AG04449 (cell line): ENCODE measurements at regions not wholly inside any gene's neighbourhood (a gene's known extent, or its start where the extent isn't known, plus 50 kb on each side); places are given as distances from the start of the nearest gene placed in this dataset.

Source experiments
- CTCF ChIA-PET: fragments of 350-600 bp; formaldehyde crosslinking; extraction: SDS; loops from one replicate; lab custom pipeline; 2021; ENCODE audit warnings: antibody characterized with exemption; lab: Yijun Ruan, JAX
- POLR2A ChIA-PET: fragments of 400-600, 350-600 bp; formaldehyde crosslinking; extraction: SDS; loops from one replicate; lab custom pipeline; 2020; ENCODE audit warnings: antibody characterized with exemption, inconsistent platforms; lab: Yijun Ruan, JAX
- DNase-seq: peaks from one replicate; pipeline ENCODE4 v3.0.0-alpha.2; 2010; ENCODE audit warnings: low read depth, low spot score
- H3K4me3 ChIP-seq: 2 replicates; pipeline ENCODE4 v1.5.1; 2011; ENCODE audit warnings: low read depth, mild to moderate bottlenecking, control low read depth, low read length
- TF ChIP-seq, protein P1 (sequence below): IDR thresholded peaks from one replicate; pipeline ENCODE4 v1.5.1; 2011; ENCODE audit warnings: mild to moderate bottlenecking, moderate library complexity, low read length, control low read depth, inconsistent platforms; ENCODE audit not compliant: insufficient read depth; ENCODE audit errors: missing control alignments

- TF ChIP-seq, protein P1, sequence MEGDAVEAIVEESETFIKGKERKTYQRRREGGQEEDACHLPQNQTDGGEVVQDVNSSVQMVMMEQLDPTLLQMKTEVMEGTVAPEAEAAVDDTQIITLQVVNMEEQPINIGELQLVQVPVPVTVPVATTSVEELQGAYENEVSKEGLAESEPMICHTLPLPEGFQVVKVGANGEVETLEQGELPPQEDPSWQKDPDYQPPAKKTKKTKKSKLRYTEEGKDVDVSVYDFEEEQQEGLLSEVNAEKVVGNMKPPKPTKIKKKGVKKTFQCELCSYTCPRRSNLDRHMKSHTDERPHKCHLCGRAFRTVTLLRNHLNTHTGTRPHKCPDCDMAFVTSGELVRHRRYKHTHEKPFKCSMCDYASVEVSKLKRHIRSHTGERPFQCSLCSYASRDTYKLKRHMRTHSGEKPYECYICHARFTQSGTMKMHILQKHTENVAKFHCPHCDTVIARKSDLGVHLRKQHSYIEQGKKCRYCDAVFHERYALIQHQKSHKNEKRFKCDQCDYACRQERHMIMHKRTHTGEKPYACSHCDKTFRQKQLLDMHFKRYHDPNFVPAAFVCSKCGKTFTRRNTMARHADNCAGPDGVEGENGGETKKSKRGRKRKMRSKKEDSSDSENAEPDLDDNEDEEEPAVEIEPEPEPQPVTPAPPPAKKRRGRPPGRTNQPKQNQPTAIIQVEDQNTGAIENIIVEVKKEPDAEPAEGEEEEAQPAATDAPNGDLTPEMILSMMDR = no peak
- no peak overlapping the region for H3K4me3 ChIP-seq
- no peak for DNase-seq
- CTCF ChIA-PET = no interaction called here
- POLR2A ChIA-PET = no interaction called here
These were observed 915.5 kb downstream of the KCNJ2 start for GRCh38 chr17:71084838-71085237.

DNA sequence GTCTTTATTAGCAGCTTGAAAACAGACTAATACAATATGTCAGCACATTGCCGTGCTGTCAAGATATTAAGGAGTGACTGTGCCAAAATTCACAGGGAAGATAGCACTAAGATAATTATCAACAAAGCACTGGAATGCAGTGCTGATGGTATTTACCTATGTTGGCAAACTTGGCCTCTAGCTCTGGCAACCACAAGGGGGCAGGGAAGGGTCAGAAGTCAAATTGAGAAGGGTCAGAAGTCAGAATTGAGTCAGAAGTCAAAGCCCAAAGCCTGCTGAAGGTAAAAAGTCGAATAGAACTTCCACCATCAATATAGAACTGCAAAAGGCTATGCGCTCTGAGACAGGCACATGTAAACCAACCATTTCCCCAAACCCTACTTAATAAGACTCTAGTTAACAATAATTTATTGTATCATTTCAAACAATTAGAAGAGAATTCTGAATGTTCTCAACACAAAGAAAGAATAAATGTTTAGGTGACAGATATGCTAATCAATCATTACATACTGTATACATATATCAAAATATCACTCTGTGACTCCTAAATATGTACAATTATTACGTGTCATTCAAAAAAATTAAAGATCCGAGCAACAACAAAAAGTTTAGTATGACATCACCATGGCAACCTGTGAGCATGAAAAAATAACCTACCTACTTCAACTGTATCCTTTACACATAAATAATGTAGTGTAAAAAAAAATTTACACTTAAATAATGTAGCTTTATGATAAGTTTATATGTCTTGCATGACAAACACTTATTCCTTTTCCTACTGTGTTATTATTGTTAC is 916.1 kb downstream of the KCNJ2 start:
- POLR2A ChIA-PET = no interaction called here
- TF ChIP-seq, protein P1 = no peak
- no peak for DNase-seq
- CTCF ChIA-PET = no interaction called here
- no peak overlapping the region for H3K4me3 ChIP-seq

DNA sequence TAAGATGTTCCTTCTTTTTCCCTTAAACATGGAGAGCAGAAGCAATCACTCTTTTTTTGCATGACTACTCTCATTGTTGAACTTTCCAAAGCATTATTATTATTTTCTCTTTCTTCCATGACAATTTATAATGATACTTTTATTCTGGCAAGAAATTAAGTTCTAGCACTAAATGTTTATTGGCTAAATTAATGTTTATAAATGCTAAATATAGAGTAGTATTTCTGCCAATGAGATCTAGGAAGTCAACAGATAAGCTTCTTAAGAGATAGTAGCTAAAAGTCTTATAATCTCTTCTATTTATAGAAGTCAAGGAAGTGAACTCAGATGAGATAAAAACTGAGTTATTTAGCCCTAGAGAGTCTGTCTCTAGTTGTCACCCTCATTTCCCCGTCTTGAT is 920.1 kb downstream of the KCNJ2 start:
- no peak for DNase-seq
- POLR2A ChIA-PET = no interaction called here
- TF ChIP-seq, protein P1 = no peak
- no peak overlapping the region for H3K4me3 ChIP-seq
- CTCF ChIA-PET = no interaction called here

- ChIA-PET CTCF (no interaction called here), POLR2A (no interaction called here)
- TF ChIP-seq, protein P1 = no peak
- H3K4me3 ChIP-seq = no peak overlapping the region
- no peak for DNase-seq
These were observed 928.7 kb downstream of the KCNJ2 start for GRCh38 chr17:71098071-71098470.

DNA sequence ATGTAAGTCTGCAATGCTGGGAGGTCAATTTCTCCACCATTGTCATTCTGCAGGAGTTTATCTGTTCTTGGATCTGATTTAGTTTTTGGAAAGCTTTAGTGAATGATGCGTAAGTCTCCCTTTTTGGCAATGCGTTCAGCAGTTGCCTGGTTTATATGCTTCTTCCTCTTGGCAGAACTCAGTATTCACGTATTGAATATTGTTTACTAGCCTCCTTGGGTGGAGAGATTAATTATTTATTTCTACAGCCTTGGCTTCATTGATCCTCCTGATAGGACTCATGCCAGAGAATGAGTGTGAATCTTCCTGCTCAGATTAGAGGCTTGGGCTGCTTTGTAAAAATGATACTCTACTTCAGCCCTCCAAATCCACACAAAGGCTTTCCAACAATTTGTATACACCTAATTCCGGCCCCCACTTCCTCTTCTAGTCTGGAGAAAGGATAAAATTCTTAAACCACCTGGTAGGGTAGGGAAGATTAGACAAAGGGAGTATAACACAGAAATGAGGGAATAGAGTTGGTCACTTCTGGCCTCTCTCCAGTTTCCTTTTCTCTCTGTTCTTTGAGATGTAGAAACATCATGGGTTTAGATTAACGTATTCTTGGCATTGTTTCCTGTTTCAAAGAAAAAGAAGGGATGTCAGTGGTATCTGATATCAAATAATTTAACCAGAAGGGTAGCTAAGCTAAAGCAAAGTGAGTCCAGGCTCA is 929.8 kb downstream of the KCNJ2 start:
- TF ChIP-seq, protein P1 = no peak
- ChIA-PET POLR2A (no interaction called here), CTCF (no interaction called here)
- no peak for DNase-seq
- no peak overlapping the region for H3K4me3 ChIP-seq

DNA sequence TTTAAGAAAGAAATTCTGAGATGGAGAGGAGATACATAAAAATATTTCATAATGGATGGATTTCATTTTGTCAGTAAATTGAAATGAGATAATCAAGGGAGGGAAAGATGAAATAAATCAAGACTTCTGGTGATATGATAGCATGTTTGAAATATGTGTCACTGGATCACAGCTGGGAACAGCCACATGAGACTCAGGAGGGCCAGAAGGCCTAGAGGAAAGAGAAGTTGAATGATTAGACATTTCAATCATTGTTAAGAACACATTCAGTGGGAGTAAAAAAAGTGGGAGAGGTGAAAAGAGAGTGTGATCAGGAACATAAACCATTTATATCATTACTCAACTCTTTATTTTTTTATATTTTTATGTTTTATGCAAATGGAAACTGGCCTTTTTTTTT is 933.4 kb downstream of the KCNJ2 start:
- no peak for DNase-seq
- TF ChIP-seq, protein P1 = no peak
- ChIA-PET CTCF (no interaction called here), POLR2A (no interaction called here)
- no peak overlapping the region for H3K4me3 ChIP-seq
